ENCODE measurements at regions not wholly inside any gene's neighbourhood (a gene's known extent, or its start where the extent isn't known, plus 50 kb on each side); places are given as distances from the start of the nearest gene placed in this dataset.
A peak's percentile ranks its signal among the peaks of the same experiment; 100 is the strongest.

GRCh38 chr2:160970052-160970965 is 189.9 kb upstream of the TANK start:
- peak; percentile 33 for DNase-seq

GRCh38 chr2:160973991-160974390 is 186.2 kb upstream of the TANK start:
- no peak for DNase-seq

GRCh38 chr2:160974803-160975202 is 185.4 kb upstream of the TANK start:
- DNase-seq = no peak

- no peak for DNase-seq
Observed at GRCh38 chr2:160976797-160977196, 183.4 kb upstream of the TANK start.

- DNase-seq = no peak
Observed at GRCh38 chr2:160977376-160977775, 182.9 kb upstream of the TANK start.

- DNase-seq = no peak
Observed at GRCh38 chr2:160977854-160978253, 182.4 kb upstream of the TANK start.

- DNase-seq = no peak
Observed at GRCh38 chr2:160984426-160985077, 175.7 kb upstream of the TANK start.

- DNase-seq = no peak
Observed at GRCh38 chr2:160989778-160990177, 170.4 kb upstream of the TANK start.

- no peak for DNase-seq
Observed at GRCh38 chr2:160993654-160994061, 166.6 kb upstream of the TANK start.

GRCh38 chr2:160994141-160995002 is 165.9 kb upstream of the TANK start:
- DNase-seq = peak; percentile 54

- no peak for DNase-seq
Observed at GRCh38 chr2:160996584-160996983, 163.6 kb upstream of the TANK start.

GRCh38 chr2:161004379-161004778 is 155.8 kb upstream of the TANK start:
- no peak for DNase-seq

GRCh38 chr2:161005170-161005569 is 155.1 kb upstream of the TANK start:
- no peak for DNase-seq

GRCh38 chr2:161008311-161008710 is 151.9 kb upstream of the TANK start:
- DNase-seq = no peak

- DNase-seq = no peak
Observed at GRCh38 chr2:161010503-161011015, 149.7 kb upstream of the TANK start.

GRCh38 chr2:161017780-161018470 is 142.3 kb upstream of the TANK start:
- DNase-seq = no peak

- no peak for DNase-seq
Observed at GRCh38 chr2:161019311-161019710, 140.9 kb upstream of the TANK start.

GRCh38 chr2:161020437-161020836 is 139.8 kb upstream of the TANK start:
- DNase-seq = no peak

- DNase-seq = no peak
Observed at GRCh38 chr2:161028581-161028980, 131.6 kb upstream of the TANK start.

- DNase-seq = no peak
Observed at GRCh38 chr2:161029321-161029720, 130.9 kb upstream of the TANK start.

GRCh38 chr2:161030260-161031063 is 129.8 kb upstream of the TANK start:
- no peak for DNase-seq

GRCh38 chr2:161031511-161031910 is 128.7 kb upstream of the TANK start:
- DNase-seq = no peak

All from NCI-H526 treated with DMSO at 0.1 percent for 48 hours (cell line).